ENCODE measurements at regions not wholly inside any gene's neighbourhood (a gene's known extent, or its start where the extent isn't known, plus 50 kb on each side); places are given as distances from the start of the nearest gene placed in this dataset.

GRCh38 chr1:209230314-209230713 is 353.2 kb upstream of the CAMK1G start:
- Histone ChIP-seq H3K27ac (ENCODE audit: low read length) (no peak overlapping the region), H3K4me1 (ENCODE audit: control insufficient read depth, insufficient read depth, low read length) (no peaks in the 10 kb centered on the region; the same call in 1 of the 2 replicates), H3K4me3 (ENCODE audit: low read length) (no peak overlapping the region), H3K9me3 (ENCODE audit: control insufficient read depth, insufficient read depth, low read length) (no peaks in the 10 kb centered on the region; the same call in 1 of the 2 replicates), H3K27me3 (ENCODE audit: control insufficient read depth, insufficient read depth, low read length) (no peaks in the 10 kb centered on the region), H3K36me3 (ENCODE audit: control insufficient read depth, insufficient read depth, low read length) (no peaks in the 10 kb centered on the region)
- no CpG with 5 or more reads among the region's 1 CpG for WGBS (ENCODE audit: insufficient coverage, insufficient read length)
- DNase-seq (ENCODE audit: low read depth, low spot score): no peak

- Histone ChIP-seq H3K9me3 (ENCODE audit: control insufficient read depth, insufficient read depth, low read length) (no peaks in the 10 kb centered on the region; the same call in 1 of the 2 replicates), H3K27ac (ENCODE audit: low read length) (no peak overlapping the region), H3K27me3 (ENCODE audit: control insufficient read depth, insufficient read depth, low read length) (no peaks in the 10 kb centered on the region), H3K4me3 (ENCODE audit: low read length) (no peak overlapping the region), H3K4me1 (ENCODE audit: control insufficient read depth, insufficient read depth, low read length) (no peaks in the 10 kb centered on the region; the same call in 1 of the 2 replicates), H3K36me3 (ENCODE audit: control insufficient read depth, insufficient read depth, low read length) (no peaks in the 10 kb centered on the region)
- no CpG with 5 or more reads among the region's 84 CpGs for WGBS (ENCODE audit: insufficient coverage, insufficient read length)
- DNase-seq (ENCODE audit: low read depth, low spot score): no peak
These were observed 351.9 kb upstream of the CAMK1G start for GRCh38 chr1:209231476-209232156.

- no peak for DNase-seq (ENCODE audit: low read depth, low spot score)
- Histone ChIP-seq H3K9me3 (ENCODE audit: control insufficient read depth, insufficient read depth, low read length) (no peaks in the 10 kb centered on the region; the same call in 1 of the 2 replicates), H3K4me3 (ENCODE audit: low read length) (no peak overlapping the region; the same call in 1 of the 2 replicates), H3K36me3 (ENCODE audit: control insufficient read depth, insufficient read depth, low read length) (no peaks in the 10 kb centered on the region), H3K27me3 (ENCODE audit: control insufficient read depth, insufficient read depth, low read length) (no peaks in the 10 kb centered on the region), H3K4me1 (ENCODE audit: control insufficient read depth, insufficient read depth, low read length) (no peaks in the 10 kb centered on the region; the same call in 1 of the 2 replicates), H3K27ac (ENCODE audit: low read length) (no peak overlapping the region)
- WGBS (ENCODE audit: insufficient coverage, insufficient read length): no CpG with 5 or more reads among the region's 17 CpGs
These were observed 351.3 kb upstream of the CAMK1G start for GRCh38 chr1:209232197-209232596.

GRCh38 chr1:209232759-209233158 is 350.8 kb upstream of the CAMK1G start:
- no CpG with 5 or more reads among the region's 15 CpGs for WGBS (ENCODE audit: insufficient coverage, insufficient read length)
- H3K9me3 ChIP-seq (ENCODE audit: control insufficient read depth, insufficient read depth, low read length): no peaks in the 10 kb centered on the region; the same call in 1 of the 2 replicates
- H3K27ac ChIP-seq (ENCODE audit: low read length): no peak overlapping the region
- H3K27me3 ChIP-seq (ENCODE audit: control insufficient read depth, insufficient read depth, low read length): no peaks in the 10 kb centered on the region
- DNase-seq (ENCODE audit: low read depth, low spot score): no peak
- no peak overlapping the region for H3K4me3 ChIP-seq (ENCODE audit: low read length)
- H3K4me1 ChIP-seq (ENCODE audit: control insufficient read depth, insufficient read depth, low read length): no peaks in the 10 kb centered on the region; the same call in 1 of the 2 replicates
- no peaks in the 10 kb centered on the region for H3K36me3 ChIP-seq (ENCODE audit: control insufficient read depth, insufficient read depth, low read length)

- Histone ChIP-seq H3K4me3 (ENCODE audit: low read length) (no peak overlapping the region), H3K27ac (ENCODE audit: low read length) (no peak overlapping the region), H3K9me3 (ENCODE audit: control insufficient read depth, insufficient read depth, low read length) (no peaks in the 10 kb centered on the region; the same call in 1 of the 2 replicates), H3K4me1 (ENCODE audit: control insufficient read depth, insufficient read depth, low read length) (no peaks in the 10 kb centered on the region; the same call in 1 of the 2 replicates), H3K36me3 (ENCODE audit: control insufficient read depth, insufficient read depth, low read length) (no peaks in the 10 kb centered on the region), H3K27me3 (ENCODE audit: control insufficient read depth, insufficient read depth, low read length) (no peaks in the 10 kb centered on the region)
- no peak for DNase-seq (ENCODE audit: low read depth, low spot score)
- no CpG with 5 or more reads among the region's 4 CpGs for WGBS (ENCODE audit: insufficient coverage, insufficient read length)
These were observed 348.3 kb upstream of the CAMK1G start for GRCh38 chr1:209235166-209235565.

- Histone ChIP-seq H3K9me3 (ENCODE audit: control insufficient read depth, insufficient read depth, low read length) (no peaks in the 10 kb centered on the region), H3K27me3 (ENCODE audit: control insufficient read depth, insufficient read depth, low read length) (no peaks in the 10 kb centered on the region), H3K4me1 (ENCODE audit: control insufficient read depth, insufficient read depth, low read length) (no peaks in the 10 kb centered on the region), H3K4me3 (ENCODE audit: low read length) (no peak overlapping the region), H3K36me3 (ENCODE audit: control insufficient read depth, insufficient read depth, low read length) (no peaks in the 10 kb centered on the region), H3K27ac (ENCODE audit: low read length) (no peak overlapping the region)
- no CpG with 5 or more reads among the region's 1 CpG for WGBS (ENCODE audit: insufficient coverage, insufficient read length)
- no peak for DNase-seq (ENCODE audit: low read depth, low spot score)
These were observed 345.2 kb upstream of the CAMK1G start for GRCh38 chr1:209238356-209238755.

- Histone ChIP-seq H3K4me3 (ENCODE audit: low read length) (no peak overlapping the region), H3K27me3 (ENCODE audit: control insufficient read depth, insufficient read depth, low read length) (no peaks in the 10 kb centered on the region), H3K27ac (ENCODE audit: low read length) (no peak overlapping the region), H3K36me3 (ENCODE audit: control insufficient read depth, insufficient read depth, low read length) (no peaks in the 10 kb centered on the region), H3K4me1 (ENCODE audit: control insufficient read depth, insufficient read depth, low read length) (no peaks in the 10 kb centered on the region), H3K9me3 (ENCODE audit: control insufficient read depth, insufficient read depth, low read length) (no peaks in the 10 kb centered on the region)
- no CpG with 5 or more reads among the region's 2 CpGs for WGBS (ENCODE audit: insufficient coverage, insufficient read length)
- no peak for DNase-seq (ENCODE audit: low read depth, low spot score)
These were observed 343.2 kb upstream of the CAMK1G start for GRCh38 chr1:209240351-209240750.

GRCh38 chr1:209241487-209241886 is 342.0 kb upstream of the CAMK1G start:
- Histone ChIP-seq H3K4me3 (ENCODE audit: low read length) (no peak overlapping the region), H3K4me1 (ENCODE audit: control insufficient read depth, insufficient read depth, low read length) (no peaks in the 10 kb centered on the region), H3K9me3 (ENCODE audit: control insufficient read depth, insufficient read depth, low read length) (no peaks in the 10 kb centered on the region), H3K36me3 (ENCODE audit: control insufficient read depth, insufficient read depth, low read length) (no peaks in the 10 kb centered on the region), H3K27me3 (ENCODE audit: control insufficient read depth, insufficient read depth, low read length) (no peaks in the 10 kb centered on the region), H3K27ac (ENCODE audit: low read length) (no peak overlapping the region)
- DNase-seq (ENCODE audit: low read depth, low spot score): no peak
- no CpG with 5 or more reads among the region's 6 CpGs for WGBS (ENCODE audit: insufficient coverage, insufficient read length)

GRCh38 chr1:209248649-209249279 is 334.8 kb upstream of the CAMK1G start:
- Histone ChIP-seq H3K4me3 (ENCODE audit: low read length) (no peak overlapping the region), H3K9me3 (ENCODE audit: control insufficient read depth, insufficient read depth, low read length) (no peaks in the 10 kb centered on the region), H3K27ac (ENCODE audit: low read length) (no peak overlapping the region), H3K27me3 (ENCODE audit: control insufficient read depth, insufficient read depth, low read length) (no peaks in the 10 kb centered on the region), H3K4me1 (ENCODE audit: control insufficient read depth, insufficient read depth, low read length) (no peaks in the 10 kb centered on the region), H3K36me3 (ENCODE audit: control insufficient read depth, insufficient read depth, low read length) (no peaks in the 10 kb centered on the region)
- DNase-seq (ENCODE audit: low read depth, low spot score): peak; percentile 64
- WGBS (ENCODE audit: insufficient coverage, insufficient read length): no CpG with 5 or more reads among the region's 6 CpGs

GRCh38 chr1:209249280-209249670 is 334.2 kb upstream of the CAMK1G start:
- no CpG with 5 or more reads among the region's 2 CpGs for WGBS (ENCODE audit: insufficient coverage, insufficient read length)
- no peak for DNase-seq (ENCODE audit: low read depth, low spot score)
- Histone ChIP-seq H3K36me3 (ENCODE audit: control insufficient read depth, insufficient read depth, low read length) (no peaks in the 10 kb centered on the region), H3K4me3 (ENCODE audit: low read length) (no peak overlapping the region), H3K27ac (ENCODE audit: low read length) (no peak overlapping the region), H3K9me3 (ENCODE audit: control insufficient read depth, insufficient read depth, low read length) (no peaks in the 10 kb centered on the region), H3K27me3 (ENCODE audit: control insufficient read depth, insufficient read depth, low read length) (no peaks in the 10 kb centered on the region), H3K4me1 (ENCODE audit: control insufficient read depth, insufficient read depth, low read length) (no peaks in the 10 kb centered on the region)
